ENCODE measurements at regions not wholly inside any gene's neighbourhood (a gene's known extent, or its start where the extent isn't known, plus 50 kb on each side); places are given as distances from the start of the nearest gene placed in this dataset.

- H3K79me2 ChIP-seq (ENCODE audit: insufficient read depth, low read length) = no peaks in the 10 kb centered on the region
- H3K27ac Mint-ChIP-seq (ENCODE audit: unreplicated experiment) = no peak overlapping the region
- H3K9me3 Mint-ChIP-seq (ENCODE audit: unreplicated experiment) = no peaks in the 10 kb centered on the region
- H3K4me1 ChIP-seq (ENCODE audit: insufficient read depth, low read length) = no peaks in the 10 kb centered on the region
- no peak overlapping the region for H3K4me3 ChIP-seq (ENCODE audit: insufficient read depth, low read depth, low read length)
- no peaks in the 10 kb centered on the region for H4K20me1 ChIP-seq (ENCODE audit: insufficient read depth, low read length)
- FAIRE-seq (no peak), DNase-seq (ENCODE audit: low read depth) (no peak)
- H3K27ac ChIP-seq (ENCODE audit: low read depth, low read length) = no peak overlapping the region
- no peak overlapping the region for H3K4me3 Mint-ChIP-seq (ENCODE audit: unreplicated experiment)
- peaks cover 16% of the 10 kb centered on the region for H3K27me3 Mint-ChIP-seq (ENCODE audit: low read depth, unreplicated experiment)
- H3K27me3 ChIP-seq (ENCODE audit: insufficient read depth, low read length) = no peaks in the 10 kb centered on the region
- H3K36me3 ChIP-seq (ENCODE audit: insufficient read depth, low read length) = no peaks in the 10 kb centered on the region
- peak overlapping the region; percentile 58 for H2AFZ ChIP-seq (ENCODE audit: low read depth, low read length)
- H3K9me3 ChIP-seq (ENCODE audit: insufficient read depth, low read depth, low read length) = no peaks in the 10 kb centered on the region
- no peaks in the 10 kb centered on the region for H3K36me3 Mint-ChIP-seq (ENCODE audit: low read depth, unreplicated experiment)
- H3K4me1 Mint-ChIP-seq (ENCODE audit: low read depth, unreplicated experiment) = peaks cover 17% of the 10 kb centered on the region
- H3K4me2 ChIP-seq (ENCODE audit: low read length) = peak overlapping the region; percentile 41
- TF ChIP-seq CTCF (IDR thresholded peaks at IDR 0.05; ENCODE audit: insufficient read depth, low read depth, low read length) (no peak), EZH2 (IDR thresholded peaks at IDR 0.05; ENCODE audit: insufficient read depth, low read length) (no peak)
- H3K9ac ChIP-seq (ENCODE audit: low read length) = no peak overlapping the region
Measured at GRCh38 chr15:72994534-72995177, 57.6 kb upstream of the NEO1 start.

DNA sequence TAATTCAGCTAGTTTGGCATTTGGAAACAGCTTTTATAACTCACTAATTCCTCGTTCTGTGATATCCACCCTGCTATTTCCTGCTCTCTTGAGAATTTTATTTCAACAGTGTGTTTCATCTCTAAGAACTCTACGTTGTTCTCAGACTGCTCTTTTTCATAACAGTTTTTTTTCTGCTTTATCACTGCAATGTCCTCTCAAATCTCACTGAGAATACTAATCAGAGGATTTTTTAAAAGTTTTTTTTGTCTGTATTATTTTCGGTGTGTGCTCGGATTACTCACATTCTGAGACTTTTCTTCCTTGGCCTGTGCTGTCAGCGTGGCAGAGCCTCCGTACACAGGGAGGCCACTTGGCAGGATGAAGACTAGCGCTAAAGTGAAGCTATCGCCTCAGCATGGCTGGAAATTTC is 59.4 kb upstream of the NEO1 start:
- no peaks in the 10 kb centered on the region for H3K9me3 ChIP-seq (ENCODE audit: insufficient read depth, low read depth, low read length)

More for the DNA sequence above, 59.4 kb upstream of the NEO1 start:
- Histone ChIP-seq H3K79me2 (ENCODE audit: insufficient read depth, low read length) (no peaks in the 10 kb centered on the region), H3K36me3 (ENCODE audit: insufficient read depth, low read length) (no peaks in the 10 kb centered on the region), H3K4me3 (ENCODE audit: insufficient read depth, low read depth, low read length) (no peak overlapping the region), H3K27ac (ENCODE audit: low read depth, low read length) (no peak overlapping the region), H4K20me1 (ENCODE audit: insufficient read depth, low read length) (no peaks in the 10 kb centered on the region), H3K9ac (ENCODE audit: low read length) (no peak overlapping the region), H3K4me2 (ENCODE audit: low read length) (no peak overlapping the region), H2AFZ (ENCODE audit: low read depth, low read length) (no peak overlapping the region), H3K4me1 (ENCODE audit: insufficient read depth, low read length) (no peaks in the 10 kb centered on the region), H3K27me3 (ENCODE audit: insufficient read depth, low read length) (no peaks in the 10 kb centered on the region)
- H3K27ac Mint-ChIP-seq (ENCODE audit: unreplicated experiment) = no peak overlapping the region
- peaks cover 8% of the 10 kb centered on the region for H3K27me3 Mint-ChIP-seq (ENCODE audit: low read depth, unreplicated experiment)
- H3K4me1 Mint-ChIP-seq (ENCODE audit: low read depth, unreplicated experiment) = peaks cover 17% of the 10 kb centered on the region
- no peak overlapping the region for H3K4me3 Mint-ChIP-seq (ENCODE audit: unreplicated experiment)
- TF ChIP-seq EZH2 (IDR thresholded peaks at IDR 0.05; ENCODE audit: insufficient read depth, low read length) (no peak), CTCF (IDR thresholded peaks at IDR 0.05; ENCODE audit: insufficient read depth, low read depth, low read length) (no peak)
- no peaks in the 10 kb centered on the region for H3K9me3 Mint-ChIP-seq (ENCODE audit: unreplicated experiment)
- FAIRE-seq (peak; percentile 76), DNase-seq (ENCODE audit: low read depth) (peak; percentile 12)
- no peaks in the 10 kb centered on the region for H3K36me3 Mint-ChIP-seq (ENCODE audit: low read depth, unreplicated experiment)
